SK-N-SH (cell line): ENCODE measurements at regions not wholly inside any gene's neighbourhood (a gene's known extent, or its start where the extent isn't known, plus 50 kb on each side); places are given as distances from the start of the nearest gene placed in this dataset.

ENCODE experiments used
- CTCF ChIA-PET: fragments of 300-600, 350-600 bp; formaldehyde crosslinking; extraction: SDS; loops from one replicate; lab custom pipeline; 2021; lab: Yijun Ruan, JAX
- POLR2A ChIA-PET: fragments of 350-600 bp; sonication (Branson Sonifier 250); formaldehyde crosslinking; extraction: SDS; loops from one replicate; lab custom pipeline; 2020; ENCODE audit warnings: antibody characterized with exemption, inconsistent platforms; lab: Yijun Ruan, JAX
- DNase-seq: peaks from one replicate; pipeline ENCODE4 v3.0.0; 2012
- H2AFZ ChIP-seq: fragments of 200-600 bp; sonication (generic); 2 replicates; pipeline ENCODE4 v1.8.1; 2016; ENCODE audit warnings: antibody characterized with exemption, mild to moderate bottlenecking, low read depth
- H3F3A ChIP-seq: fragments of 200-600 bp; sonication (generic); replicated peaks from 2 replicates; pipeline ENCODE3; 2016; ENCODE audit warnings: antibody characterized with exemption, mild to moderate bottlenecking; ENCODE audit not compliant: insufficient read depth
- H3K27ac ChIP-seq, 2 experiments: fragments of 200-500 bp in 1 of 2; fragments of 200-600 bp in 1 of 2; sonication (Bioruptor generic) in 1 of 2; sonication (generic), shearing (Covaris generic) in 1 of 2; 2 replicates each; pipeline versions ENCODE4 v1.5.1 to v1.6.1; 2014 to 2016; ENCODE audit warnings: low read depth in 2 of 2, inconsistent platforms in 1 of 2, low read length in 1 of 2, mild to moderate bottlenecking in 1 of 2, mixed read lengths in 1 of 2
- H3K27me3 ChIP-seq: fragments of 200-600 bp; sonication (generic), shearing (Covaris generic); 2 replicates; pipeline ENCODE4 v1.6.1; 2016; ENCODE audit warnings: mixed run types; ENCODE audit not compliant: insufficient read depth
- H3K36me3 ChIP-seq, 2 experiments: fragments of 200-500 bp in 1 of 2; fragments of 200-600 bp in 1 of 2; sonication (Bioruptor generic) in 1 of 2; sonication (generic) in 1 of 2; replicated peaks in 1 of 2; 2 replicates each; pipeline versions ENCODE3 to v1.5.1; 2014 to 2016; ENCODE audit warnings: low read length in 1 of 2, mild to moderate bottlenecking in 1 of 2; ENCODE audit not compliant: insufficient read depth in 2 of 2, control insufficient read depth in 1 of 2
- H3K4me1 ChIP-seq, 2 experiments: fragments of 200-500 bp in 1 of 2; fragments of 200-600 bp in 1 of 2; sonication (Bioruptor generic) in 1 of 2; sonication (generic), shearing (Covaris generic) in 1 of 2; 2 replicates each; pipeline versions ENCODE4 v1.5.1 to v1.6.1; 2014 to 2016; ENCODE audit warnings: low read depth in 1 of 2, low read length in 1 of 2, mixed run types in 1 of 2; ENCODE audit not compliant: insufficient read depth in 2 of 2, control insufficient read depth in 1 of 2
- H3K4me2 ChIP-seq: fragments of 200-600 bp; sonication (generic), shearing (Covaris generic); 2 replicates; pipeline ENCODE4 v1.6.1; 2017; ENCODE audit warnings: mixed run types
- H3K4me3 ChIP-seq, 2 experiments: fragments of 200-500 bp in 1 of 2; fragments of 200-600 bp in 1 of 2; sonication (Bioruptor generic) in 1 of 2; sonication (generic), shearing (Covaris generic) in 1 of 2; 2 replicates each; pipeline versions ENCODE4 v1.5.1 to v1.8.1; 2014 to 2016; ENCODE audit warnings: low read depth in 2 of 2, inconsistent platforms in 1 of 2, low read length in 1 of 2, mild to moderate bottlenecking in 1 of 2, mixed read lengths in 1 of 2, moderate library complexity in 1 of 2
- H3K79me2 ChIP-seq: fragments of 200-600 bp; sonication (generic); 2 replicates; pipeline ENCODE4 v1.8.1; 2017; ENCODE audit warnings: mild to moderate bottlenecking; ENCODE audit not compliant: insufficient read depth
- H3K9ac ChIP-seq: fragments of 200-600 bp; sonication (generic); 2 replicates; pipeline ENCODE4 v1.6.1; 2017; ENCODE audit warnings: mixed run types
- H3K9me2 ChIP-seq: fragments of 200-600 bp; sonication (generic); 2 replicates; pipeline ENCODE4 v1.6.1; 2017; ENCODE audit warnings: mixed run types
- H3K9me3 ChIP-seq: fragments of 200-600 bp; sonication (generic); 2 replicates; pipeline ENCODE4 v1.6.1; 2017; ENCODE audit warnings: mixed run types, mild to moderate bottlenecking, moderate library complexity
- H4K20me1 ChIP-seq: fragments of 200-600 bp; sonication (generic); 2 replicates; pipeline ENCODE4 v1.6.1; 2017; ENCODE audit warnings: mild to moderate bottlenecking, mixed run types; ENCODE audit not compliant: insufficient read depth
- GABPA ChIP-seq: IDR thresholded peaks from 2 replicates; pipeline ENCODE4 v1.4.0; 2012; ENCODE audit warnings: low read depth, mild to moderate bottlenecking
- GATA2 ChIP-seq: sonication (generic); formaldehyde crosslinking; IDR thresholded peaks from 2 replicates; pipeline ENCODE4 v1.5.0; 2020; ENCODE audit warnings: mild to moderate bottlenecking, missing genetic modification reagents
- NRF1 ChIP-seq: IDR thresholded peaks from 2 replicates; pipeline ENCODE4 v1.6.1; 2012; ENCODE audit warnings: low read depth, mild to moderate bottlenecking, low read length
- RAD21 ChIP-seq: IDR thresholded peaks from 2 replicates; pipeline ENCODE4 v1.6.1; 2012; ENCODE audit warnings: mild to moderate bottlenecking, low read length
- RCOR1 ChIP-seq: fragments of 150-350 bp; IDR thresholded peaks from 2 replicates; pipeline ENCODE4 v1.6.1; 2017; ENCODE audit warnings: antibody characterized with exemption, low read length
- REST ChIP-seq: IDR thresholded peaks from 2 replicates; pipeline ENCODE4 v1.6.1; 2012; ENCODE audit warnings: mild to moderate bottlenecking, low read depth, low read length, moderate library complexity
- RXRA ChIP-seq: IDR thresholded peaks from 2 replicates; pipeline ENCODE4 v1.4.0; 2012; ENCODE audit warnings: low read depth, mild to moderate bottlenecking, borderline replicate concordance
- TAF1 ChIP-seq: IDR thresholded peaks from 2 replicates; pipeline ENCODE4 v1.6.1; 2012; ENCODE audit warnings: low read depth, mild to moderate bottlenecking, low read length, moderate library complexity, borderline replicate concordance
- YY1 ChIP-seq: IDR thresholded peaks from 2 replicates; pipeline ENCODE4 v1.4.0; 2012; ENCODE audit warnings: low read depth, mild to moderate bottlenecking
- WGBS: methylation state at CpG from one replicate; pipeline ENCODE4 v1.1.6; 2017; ENCODE audit warnings: low lambda C conversion rate; 5-methylcytosine and 5-hydroxymethylcytosine counted together
- TF ChIP-seq, protein P1 (sequence below): IDR thresholded peaks from 2 replicates; pipeline ENCODE4 v1.4.0; 2012; ENCODE audit warnings: low read depth
- TF ChIP-seq, protein P2 (sequence below): IDR thresholded peaks from 2 replicates; pipeline ENCODE4; 2012
- TF ChIP-seq, protein P3 (sequence below): IDR thresholded peaks from 2 replicates; pipeline ENCODE4 v1.4.0; 2012; ENCODE audit warnings: low read depth, borderline replicate concordance
- TF ChIP-seq, protein P4 (sequence below): fragments of 150-350 bp; IDR thresholded peaks from 2 replicates; pipeline ENCODE4 v1.6.1; 2016; ENCODE audit warnings: mild to moderate bottlenecking, low read depth, low read length
- TF ChIP-seq, protein P5 (sequence below): IDR thresholded peaks from 2 replicates; pipeline ENCODE4 v1.4.0; 2012; ENCODE audit warnings: low read depth, borderline replicate concordance

DNA sequence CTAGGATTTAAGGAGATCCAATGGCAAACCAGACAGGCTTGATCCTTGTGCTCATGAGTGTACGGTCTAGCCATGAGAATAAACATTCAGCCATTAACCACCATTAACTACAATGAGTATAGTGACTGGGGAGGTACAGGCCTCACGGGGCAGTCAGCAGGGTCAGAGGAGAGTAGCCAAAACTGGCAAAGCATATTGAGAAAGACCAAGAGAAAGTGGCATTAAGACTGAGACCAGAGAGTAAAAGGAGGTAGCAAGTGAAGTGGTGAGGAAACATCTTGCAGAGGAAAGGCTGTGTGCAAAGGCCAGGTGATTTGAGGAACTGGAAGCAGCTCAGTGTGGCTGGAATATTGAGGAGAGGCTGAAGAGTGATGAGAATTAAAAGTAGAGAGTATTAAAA lies 407.2 kb upstream of the LMCD1 start:
- TF ChIP-seq, protein P1, sequence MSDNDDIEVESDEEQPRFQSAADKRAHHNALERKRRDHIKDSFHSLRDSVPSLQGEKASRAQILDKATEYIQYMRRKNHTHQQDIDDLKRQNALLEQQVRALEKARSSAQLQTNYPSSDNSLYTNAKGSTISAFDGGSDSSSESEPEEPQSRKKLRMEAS = no peak
- TF ChIP-seq RXRA = no peak
- no peak for TF ChIP-seq TAF1
- no peak for TF ChIP-seq RCOR1
- TF ChIP-seq REST = no peak
- TF ChIP-seq GATA2 (CRISPR knock-in tag) = no peak
- TF ChIP-seq GABPA = no peak
- TF ChIP-seq, protein P2, sequence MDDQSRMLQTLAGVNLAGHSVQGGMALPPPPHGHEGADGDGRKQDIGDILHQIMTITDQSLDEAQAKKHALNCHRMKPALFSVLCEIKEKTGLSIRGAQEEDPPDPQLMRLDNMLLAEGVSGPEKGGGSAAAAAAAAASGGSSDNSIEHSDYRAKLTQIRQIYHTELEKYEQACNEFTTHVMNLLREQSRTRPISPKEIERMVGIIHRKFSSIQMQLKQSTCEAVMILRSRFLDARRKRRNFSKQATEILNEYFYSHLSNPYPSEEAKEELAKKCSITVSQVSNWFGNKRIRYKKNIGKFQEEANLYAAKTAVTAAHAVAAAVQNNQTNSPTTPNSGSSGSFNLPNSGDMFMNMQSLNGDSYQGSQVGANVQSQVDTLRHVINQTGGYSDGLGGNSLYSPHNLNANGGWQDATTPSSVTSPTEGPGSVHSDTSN = no peak
- no peak for TF ChIP-seq NRF1
- TF ChIP-seq, protein P3, sequence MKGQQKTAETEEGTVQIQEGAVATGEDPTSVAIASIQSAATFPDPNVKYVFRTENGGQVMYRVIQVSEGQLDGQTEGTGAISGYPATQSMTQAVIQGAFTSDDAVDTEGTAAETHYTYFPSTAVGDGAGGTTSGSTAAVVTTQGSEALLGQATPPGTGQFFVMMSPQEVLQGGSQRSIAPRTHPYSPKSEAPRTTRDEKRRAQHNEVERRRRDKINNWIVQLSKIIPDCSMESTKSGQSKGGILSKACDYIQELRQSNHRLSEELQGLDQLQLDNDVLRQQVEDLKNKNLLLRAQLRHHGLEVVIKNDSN = no peak
- no peak for TF ChIP-seq YY1
- TF ChIP-seq, all 33 proteins: peak for 0
- H3K27me3 ChIP-seq = no peaks in the 10 kb centered on the region
- no peak overlapping the region for H3K4me3 ChIP-seq
- no peaks in the 10 kb centered on the region for H3K79me2 ChIP-seq
- H3K9me3 ChIP-seq = no peaks in the 10 kb centered on the region
- H3K9me2 ChIP-seq = no peaks in the 10 kb centered on the region
- POLR2A ChIA-PET = no interaction called here
- CTCF ChIA-PET = interaction anchor here (1.3 to 1.5 kb wide), 2 partner anchors 17 to 52 kb away, joined by 4 to 5 read pairs; no protein-coding TSS in a partner anchor
- 27% methylated on average over 2 of the region's 2 CpGs for WGBS
- no peak overlapping the region for H3K27ac ChIP-seq
- DNase-seq = no peak
- no peaks in the 10 kb centered on the region for H3K36me3 ChIP-seq
- H2AFZ ChIP-seq = no peak overlapping the region
- no peaks in the 10 kb centered on the region for H3F3A ChIP-seq
- H4K20me1 ChIP-seq = no peaks in the 10 kb centered on the region
- no peak overlapping the region for H3K4me2 ChIP-seq
- H3K9ac ChIP-seq = no peak overlapping the region
- H3K4me1 ChIP-seq = peaks cover 0 to 3% of the 10 kb centered on the region in 2 experiments; a peak in 2 of 4 replicates

GRCh38 chr3:8095724-8096123 lies 405.9 kb upstream of the LMCD1 start:
- no peak for DNase-seq
- ChIA-PET POLR2A (interaction anchor here (0.6 kb wide), 1 partner anchor 134 kb away, joined by 3 read pairs; no protein-coding TSS in a partner anchor), CTCF (interaction anchor here (0.6 to 2.3 kb wide), 7 partner anchors 15 to 512 kb away, joined by 3 to 9 read pairs (median 3); no protein-coding TSS in a partner anchor)
- H3K9me2 ChIP-seq = no peaks in the 10 kb centered on the region
- H3K4me1 ChIP-seq = peaks cover 0 to 3% of the 10 kb centered on the region in 2 experiments; a peak in 2 of 4 replicates
- TF ChIP-seq RAD21 = peak; percentile 37; the same call in 1 of the 2 replicates
- TF ChIP-seq, protein P4, sequence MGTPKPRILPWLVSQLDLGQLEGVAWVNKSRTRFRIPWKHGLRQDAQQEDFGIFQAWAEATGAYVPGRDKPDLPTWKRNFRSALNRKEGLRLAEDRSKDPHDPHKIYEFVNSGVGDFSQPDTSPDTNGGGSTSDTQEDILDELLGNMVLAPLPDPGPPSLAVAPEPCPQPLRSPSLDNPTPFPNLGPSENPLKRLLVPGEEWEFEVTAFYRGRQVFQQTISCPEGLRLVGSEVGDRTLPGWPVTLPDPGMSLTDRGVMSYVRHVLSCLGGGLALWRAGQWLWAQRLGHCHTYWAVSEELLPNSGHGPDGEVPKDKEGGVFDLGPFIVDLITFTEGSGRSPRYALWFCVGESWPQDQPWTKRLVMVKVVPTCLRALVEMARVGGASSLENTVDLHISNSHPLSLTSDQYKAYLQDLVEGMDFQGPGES = no peak
- TF ChIP-seq, protein P5, sequence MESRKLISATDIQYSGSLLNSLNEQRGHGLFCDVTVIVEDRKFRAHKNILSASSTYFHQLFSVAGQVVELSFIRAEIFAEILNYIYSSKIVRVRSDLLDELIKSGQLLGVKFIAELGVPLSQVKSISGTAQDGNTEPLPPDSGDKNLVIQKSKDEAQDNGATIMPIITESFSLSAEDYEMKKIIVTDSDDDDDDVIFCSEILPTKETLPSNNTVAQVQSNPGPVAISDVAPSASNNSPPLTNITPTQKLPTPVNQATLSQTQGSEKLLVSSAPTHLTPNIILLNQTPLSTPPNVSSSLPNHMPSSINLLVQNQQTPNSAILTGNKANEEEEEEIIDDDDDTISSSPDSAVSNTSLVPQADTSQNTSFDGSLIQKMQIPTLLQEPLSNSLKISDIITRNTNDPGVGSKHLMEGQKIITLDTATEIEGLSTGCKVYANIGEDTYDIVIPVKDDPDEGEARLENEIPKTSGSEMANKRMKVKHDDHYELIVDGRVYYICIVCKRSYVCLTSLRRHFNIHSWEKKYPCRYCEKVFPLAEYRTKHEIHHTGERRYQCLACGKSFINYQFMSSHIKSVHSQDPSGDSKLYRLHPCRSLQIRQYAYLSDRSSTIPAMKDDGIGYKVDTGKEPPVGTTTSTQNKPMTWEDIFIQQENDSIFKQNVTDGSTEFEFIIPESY = no peak
- WGBS = 36% methylated on average over 5 of the region's 5 CpGs
- no peak overlapping the region for H3K4me3 ChIP-seq
- H3K36me3 ChIP-seq = no peaks in the 10 kb centered on the region
- no peaks in the 10 kb centered on the region for H4K20me1 ChIP-seq
- no peaks in the 10 kb centered on the region for H3K79me2 ChIP-seq
- H3K9ac ChIP-seq = no peak overlapping the region
- H3F3A ChIP-seq = no peaks in the 10 kb centered on the region
- no peak overlapping the region for H3K4me2 ChIP-seq
- H3K9me3 ChIP-seq = no peaks in the 10 kb centered on the region
- H3K27ac ChIP-seq = no peak overlapping the region
- no peak overlapping the region for H2AFZ ChIP-seq
- H3K27me3 ChIP-seq = no peaks in the 10 kb centered on the region
